ENCODE measurements at regions not wholly inside any gene's neighbourhood (a gene's known extent, or its start where the extent isn't known, plus 50 kb on each side); places are given as distances from the start of the nearest gene placed in this dataset.
"Not testable (repeated sequence)": the region's sequence is repeated elsewhere in the genome, so short reads cannot be mapped to it uniquely, and the experiment has no call there.

GRCh38 chr16:85278839-85279238, 166.6 kb upstream of the CIBAR2 start:
- no peak for DNase-seq (ENCODE audit: low read depth)

- no peak for DNase-seq (ENCODE audit: low read depth)
Observed at GRCh38 chr16:85279402-85279801, 167.1 kb upstream of the CIBAR2 start.

- DNase-seq (ENCODE audit: low read depth) = no peak
Observed at GRCh38 chr16:85279825-85280545, 167.7 kb upstream of the CIBAR2 start.

DNA sequence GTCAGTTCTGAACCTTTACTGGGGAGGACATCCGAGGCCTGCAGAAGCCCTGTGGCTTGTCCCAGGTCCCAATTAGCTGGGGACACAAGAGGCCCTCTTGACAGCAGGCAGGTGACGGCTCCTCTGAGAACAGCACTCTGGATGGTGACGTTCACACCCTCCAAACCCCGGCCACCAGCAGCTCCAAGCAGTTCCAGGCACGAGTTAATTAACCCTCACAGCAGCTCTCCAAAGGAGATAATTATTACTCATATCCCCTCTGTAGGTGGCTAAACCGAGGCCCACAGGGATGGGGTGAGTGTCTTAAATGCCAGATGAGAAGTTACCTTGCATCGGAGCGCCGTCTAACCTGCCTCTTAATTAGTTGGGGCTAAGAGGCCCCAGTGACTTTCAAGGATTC, 168.9 kb upstream of the CIBAR2 start:
- no peak for DNase-seq (ENCODE audit: low read depth)

DNA sequence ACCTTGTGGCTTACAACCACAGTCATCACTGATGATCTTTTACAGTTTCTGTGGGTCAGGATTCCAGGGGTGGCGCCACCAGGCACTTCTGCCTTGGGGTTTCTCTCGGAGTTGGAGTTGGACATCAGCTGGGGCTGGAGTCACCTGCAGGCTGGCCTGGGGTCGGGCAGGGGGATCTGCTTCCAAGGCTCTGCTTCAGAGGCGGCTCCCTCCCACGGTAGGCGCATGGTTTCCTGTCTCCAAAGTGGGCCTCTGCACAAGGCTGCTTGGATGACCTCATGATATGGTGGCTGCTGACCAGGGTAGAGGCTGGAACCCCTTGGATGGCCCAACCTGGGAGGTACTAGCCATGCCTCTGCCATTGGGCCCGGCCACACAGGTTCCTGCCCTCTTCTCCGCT, 170.6 kb upstream of the CIBAR2 start:
- no peak for DNase-seq (ENCODE audit: low read depth)

GRCh38 chr16:85283305-85284050, 171.2 kb upstream of the CIBAR2 start:
- DNase-seq (ENCODE audit: low read depth) = no peak

DNA sequence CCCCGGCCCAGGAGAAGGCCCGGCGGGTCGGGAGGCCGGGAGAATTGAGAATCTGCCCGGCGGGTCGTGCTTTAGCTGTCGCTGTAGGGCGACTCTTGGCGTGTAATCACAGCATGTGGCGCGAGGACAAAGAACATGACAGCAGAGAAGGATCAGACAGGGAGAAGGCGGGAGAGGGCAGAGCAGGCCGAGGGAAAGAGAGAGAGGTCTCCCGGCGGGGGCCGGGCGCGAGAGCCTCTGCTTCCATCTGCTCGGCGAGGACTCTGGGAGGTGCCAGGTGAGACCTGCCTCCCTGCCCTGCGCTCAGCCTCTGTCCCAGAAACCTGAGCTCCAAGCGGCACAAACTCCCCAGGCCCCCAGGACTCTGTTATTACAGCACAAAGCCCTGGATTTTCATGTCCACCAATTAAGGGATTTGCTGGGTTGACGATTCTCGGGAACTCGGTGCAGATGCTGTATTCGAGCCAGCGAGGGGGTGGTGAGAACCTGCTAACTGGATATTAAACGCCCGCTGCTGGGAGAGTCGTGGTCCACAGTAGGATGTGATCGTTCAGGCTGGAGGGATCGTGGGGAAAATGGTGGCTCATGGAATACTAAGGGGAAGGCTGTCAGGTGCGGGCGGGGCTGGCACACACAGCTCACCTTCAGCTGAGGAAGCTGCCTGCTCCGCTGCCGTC, 172.0 kb upstream of the CIBAR2 start:
- no peak for DNase-seq (ENCODE audit: low read depth)

GRCh38 chr16:85285681-85286065, 173.4 kb upstream of the CIBAR2 start:
- no peak for DNase-seq (ENCODE audit: low read depth)

DNA sequence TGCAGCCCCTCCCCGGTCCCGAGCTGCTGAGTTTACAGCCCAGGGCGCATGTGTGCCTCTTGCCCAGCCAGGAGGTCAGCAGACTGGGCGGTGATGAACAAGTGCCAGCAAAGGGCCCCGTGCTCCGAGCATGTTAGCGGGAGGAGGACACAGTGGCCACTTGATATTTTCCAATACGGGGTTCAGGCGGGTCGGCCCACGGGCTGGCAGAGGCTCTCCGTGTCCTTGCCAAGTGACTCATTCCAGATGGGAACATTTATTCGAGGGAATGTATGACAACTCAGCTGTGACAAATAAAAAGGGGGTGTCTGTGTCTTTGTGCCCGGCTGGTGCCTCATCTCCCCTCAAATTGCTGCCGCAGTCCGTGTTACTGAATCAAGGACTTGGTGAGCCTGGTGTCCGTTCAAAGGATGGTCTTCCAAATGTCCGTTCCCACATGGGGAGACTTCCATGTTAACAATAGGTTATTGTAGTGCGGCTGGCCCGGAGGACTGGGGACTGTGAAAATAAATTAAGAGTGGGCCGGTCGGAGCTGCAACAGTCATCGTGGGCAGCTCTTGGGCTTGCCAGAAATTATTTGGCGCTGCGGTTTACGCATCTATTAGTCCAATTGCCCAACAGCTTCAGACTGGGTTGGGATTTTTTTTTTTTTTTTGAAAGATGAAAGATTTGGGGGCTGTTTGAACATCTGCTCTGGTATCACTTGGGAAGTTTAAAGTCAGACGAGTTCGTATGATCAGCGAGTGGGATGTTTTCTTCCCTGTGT, 174.0 kb upstream of the CIBAR2 start:
- no peak for DNase-seq (ENCODE audit: low read depth)

DNA sequence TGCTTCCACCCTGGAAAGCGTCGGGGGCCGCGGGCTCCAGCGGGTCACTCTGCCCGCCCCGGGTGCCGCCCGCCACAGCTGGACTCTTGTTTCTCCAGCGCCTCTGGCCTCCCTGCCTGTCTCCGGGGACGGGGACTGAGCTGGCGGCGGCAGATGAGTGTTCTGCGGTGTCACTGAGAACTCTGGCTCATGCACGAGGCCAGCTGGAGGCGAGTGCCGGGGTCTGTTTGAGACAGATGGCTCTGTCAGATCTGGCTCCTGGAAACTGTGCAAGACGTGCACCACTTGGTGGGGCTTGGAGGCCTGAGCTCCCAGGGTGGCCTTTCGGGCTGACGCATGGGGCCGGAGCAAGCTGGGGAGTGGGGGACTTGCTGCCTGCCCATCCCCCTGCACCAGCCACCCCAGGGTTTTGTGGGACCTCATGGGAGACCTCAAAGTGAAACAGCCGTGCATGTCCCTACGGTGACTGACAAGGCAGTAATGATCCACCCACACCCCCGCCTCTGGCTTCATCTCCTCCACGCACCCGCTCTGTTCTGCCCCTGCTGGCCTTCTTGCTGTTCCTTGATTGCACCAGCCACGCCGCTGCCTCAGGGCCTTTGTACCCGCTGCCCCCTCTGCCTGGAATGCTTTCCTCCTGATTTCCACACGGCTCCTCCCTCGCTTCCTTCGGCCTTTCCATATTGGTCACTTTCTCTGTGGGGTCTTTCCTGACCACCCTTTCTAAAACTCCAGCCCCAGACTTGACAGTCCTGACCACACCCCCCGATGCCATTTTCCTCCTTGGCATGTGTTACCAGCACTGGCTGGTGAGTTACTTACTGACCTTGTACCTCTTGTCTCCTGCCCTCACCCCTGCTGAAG, 174.9 kb upstream of the CIBAR2 start:
- DNase-seq (ENCODE audit: low read depth) = no peak

DNA sequence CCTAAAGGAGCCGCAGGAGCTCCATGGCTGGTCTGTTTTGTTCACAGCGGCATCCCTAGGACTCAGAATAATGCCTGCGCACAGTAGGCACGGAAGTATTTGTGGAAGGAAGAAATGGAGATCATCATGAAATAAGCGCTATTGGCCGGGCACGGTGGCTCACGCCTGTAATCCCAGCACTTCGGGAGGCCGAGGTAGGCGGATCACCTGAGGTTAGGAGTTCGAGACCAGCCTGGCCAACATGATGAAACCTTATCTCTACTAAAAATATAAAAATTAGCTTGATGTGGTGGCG, 175.5 kb upstream of the CIBAR2 start:
- not testable (repeated sequence) for DNase-seq (ENCODE audit: low read depth)

- DNase-seq (ENCODE audit: low read depth) = no peak
Observed at GRCh38 chr16:85288341-85288868, 176.1 kb upstream of the CIBAR2 start.

- no peak for DNase-seq (ENCODE audit: low read depth)
Observed at GRCh38 chr16:85288869-85289660, 176.8 kb upstream of the CIBAR2 start.

DNA sequence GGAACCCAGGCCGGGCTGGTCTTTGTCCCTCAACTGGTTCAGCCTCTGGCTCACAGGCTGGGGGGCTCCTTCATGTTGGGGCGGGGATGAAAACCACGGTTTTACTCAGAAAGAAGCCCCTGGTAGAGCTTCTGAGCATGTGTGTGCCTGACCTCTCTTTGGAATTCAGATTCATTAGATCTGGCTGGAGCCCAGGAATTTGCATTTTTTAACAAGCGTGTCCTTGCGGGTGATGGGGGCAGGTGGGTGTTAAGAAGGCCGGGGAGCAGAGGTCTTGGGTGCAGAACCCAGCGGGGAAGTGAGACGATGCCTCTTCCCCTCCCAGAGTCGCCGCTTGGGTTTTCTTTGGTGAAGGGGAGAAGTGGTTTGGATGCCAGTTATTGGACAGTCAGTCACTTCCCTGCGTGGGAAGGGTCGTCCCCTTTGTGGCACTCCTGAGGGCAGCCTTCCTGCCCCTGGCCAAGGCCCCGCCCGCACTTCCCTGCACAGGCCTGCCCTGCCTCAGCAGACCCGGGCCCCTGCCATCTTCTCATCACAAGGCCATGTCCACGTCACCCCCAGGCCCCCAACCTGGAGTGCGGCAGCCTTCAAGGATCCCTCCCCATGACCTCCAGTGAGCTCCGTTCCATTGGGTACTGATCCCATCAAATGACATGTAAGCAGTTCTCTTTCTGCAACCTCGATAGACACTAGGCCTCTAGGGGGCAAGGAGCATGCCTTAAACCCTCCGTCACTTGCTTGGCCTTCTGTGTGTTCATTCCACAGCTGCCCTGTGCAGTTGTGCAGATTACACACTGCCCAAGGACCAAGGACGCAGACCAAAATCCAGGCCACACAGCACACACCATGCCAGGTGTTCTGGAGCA, 177.7 kb upstream of the CIBAR2 start:
- DNase-seq (ENCODE audit: low read depth) = no peak

GRCh38 chr16:85290626-85291301, 178.5 kb upstream of the CIBAR2 start:
- DNase-seq (ENCODE audit: low read depth) = no peak

DNA sequence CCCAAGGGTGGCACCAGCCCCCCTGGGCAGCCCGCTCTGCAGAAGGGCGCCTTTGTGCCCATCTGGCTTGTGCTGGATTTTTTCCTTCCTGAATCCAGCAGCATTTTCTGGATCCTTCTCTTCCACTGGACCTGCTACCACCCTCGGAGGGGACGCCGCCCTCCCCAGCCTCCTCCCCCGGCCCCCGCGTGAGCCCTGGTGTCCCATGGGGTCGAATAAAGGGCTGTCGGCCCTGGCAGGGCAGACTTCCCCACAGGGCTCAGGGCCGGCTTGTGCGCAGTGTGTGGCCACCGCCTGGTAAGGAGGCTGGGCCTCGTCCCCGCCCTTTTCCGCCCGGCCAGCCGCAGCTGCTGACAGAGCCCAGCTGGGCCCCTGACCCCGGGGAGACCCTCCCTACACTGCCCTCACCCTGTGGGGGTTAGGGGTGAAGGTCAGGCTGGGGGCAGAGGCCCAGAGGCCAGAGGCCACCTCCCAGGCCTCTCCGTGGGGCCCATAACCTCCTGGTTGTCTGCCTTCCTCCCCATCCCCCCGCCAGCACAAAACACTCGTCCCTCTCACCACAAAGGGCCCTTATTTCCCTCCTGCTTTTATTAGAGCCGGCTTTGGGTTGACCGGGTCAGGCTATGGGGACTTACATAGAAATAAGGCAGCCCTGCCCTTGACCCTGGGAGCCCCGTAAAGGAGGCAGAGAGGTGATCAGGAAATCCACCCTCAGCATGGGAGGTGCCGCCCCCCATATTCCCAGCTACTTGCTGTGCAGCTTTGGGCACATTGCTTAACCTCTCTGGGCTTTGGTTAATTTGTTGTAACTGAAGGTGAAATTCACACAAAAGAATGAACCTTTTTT, 179.3 kb upstream of the CIBAR2 start:
- no peak for DNase-seq (ENCODE audit: low read depth)

DNA sequence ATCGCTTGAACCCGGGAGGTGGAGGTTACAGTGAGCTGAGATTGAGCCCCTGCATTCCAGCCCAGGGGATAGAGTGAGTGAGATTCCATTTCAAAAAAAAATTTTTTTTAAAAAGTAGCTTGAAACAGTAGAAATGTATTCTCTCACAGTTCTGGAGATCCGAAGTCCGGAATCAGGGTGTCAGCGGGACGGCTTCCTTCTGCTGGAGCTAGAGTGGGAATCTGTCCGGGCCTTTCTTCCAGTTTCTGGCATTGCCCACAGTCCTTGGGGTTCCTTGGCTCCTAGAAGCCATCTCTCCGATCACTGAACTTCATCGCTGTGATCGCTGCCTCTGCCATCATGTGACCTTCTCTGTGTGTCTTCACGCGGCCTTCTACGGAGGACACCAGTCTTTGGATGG, 181.2 kb upstream of the CIBAR2 start:
- no peak for DNase-seq (ENCODE audit: low read depth)

Measured in stimulated activated CD8-positive, alpha-beta memory T cell treated with anti-CD3 and anti-CD28 coated beads, Interleukin-7, amount 100 ng/mL, for 24 hours (primary cell).